RWPE2 (cell line): ENCODE measurements at regions not wholly inside any gene's neighbourhood (a gene's known extent, or its start where the extent isn't known, plus 50 kb on each side); places are given as distances from the start of the nearest gene placed in this dataset.
"Not testable (repeated sequence)": the region's sequence is repeated elsewhere in the genome, so short reads cannot be mapped to it uniquely, and the experiment has no call there.

Experiments
- ATAC-seq: fragments of 200-7000 bp; cut with Tn5 transposase; 3 replicates; pipeline ENCODE4 v1.9.1; 2021; ENCODE audit warnings: low read depth
- DNase-seq: peaks from one replicate; pipeline ENCODE4 v3.0.0-alpha.2; 2020; ENCODE audit warnings: low spot score
- H3K27ac ChIP-seq: fragments of 450-650 bp; 2 replicates; pipeline ENCODE4 v1.5.1; 2017; ENCODE audit warnings: mild to moderate bottlenecking; ENCODE audit not compliant: poor library complexity, severe bottlenecking
- H3K27me3 ChIP-seq: fragments of 250-450 bp; sonication (Bioruptor Pico); 2 replicates; pipeline ENCODE4 v1.5.1; 2021; ENCODE audit warnings: mild to moderate bottlenecking, moderate library complexity; ENCODE audit not compliant: insufficient read depth, poor library complexity, severe bottlenecking
- H3K36me3 ChIP-seq: fragments of 250-450 bp; sonication (Bioruptor Pico); 2 replicates; pipeline ENCODE4 v1.5.1; 2020; ENCODE audit warnings: low read depth, mild to moderate bottlenecking, moderate library complexity
- H3K4me1 ChIP-seq: fragments of 250-450 bp; sonication (Bioruptor Pico); 2 replicates; pipeline ENCODE4 v1.5.1; 2021; ENCODE audit warnings: mild to moderate bottlenecking, moderate library complexity; ENCODE audit not compliant: insufficient read depth, poor library complexity, severe bottlenecking
- H3K4me3 ChIP-seq: fragments of 250-450 bp; sonication (Bioruptor Pico); 2 replicates; pipeline ENCODE4 v1.5.1; 2021; ENCODE audit warnings: mild to moderate bottlenecking, moderate library complexity; ENCODE audit not compliant: severe bottlenecking
- H3K9me3 ChIP-seq: fragments of 250-450 bp; sonication (Bioruptor Pico); 2 replicates; pipeline ENCODE4 v1.5.1; 2021; ENCODE audit warnings: mild to moderate bottlenecking, moderate library complexity; ENCODE audit not compliant: severe bottlenecking
- TF ChIP-seq, protein P1 (sequence below): fragments of 450-650 bp; IDR thresholded peaks from one replicate; pipeline ENCODE4 v1.5.1; 2017; ENCODE audit warnings: mild to moderate bottlenecking, moderate library complexity; ENCODE audit not compliant: poor library complexity, severe bottlenecking

- Histone ChIP-seq H3K4me1 (no peaks in the 10 kb centered on the region), H3K9me3 (no peaks in the 10 kb centered on the region), H3K4me3 (no peak overlapping the region), H3K36me3 (no peaks in the 10 kb centered on the region), H3K27ac (no peak overlapping the region), H3K27me3 (peaks cover 7% of the 10 kb centered on the region)
- TF ChIP-seq, protein P1, sequence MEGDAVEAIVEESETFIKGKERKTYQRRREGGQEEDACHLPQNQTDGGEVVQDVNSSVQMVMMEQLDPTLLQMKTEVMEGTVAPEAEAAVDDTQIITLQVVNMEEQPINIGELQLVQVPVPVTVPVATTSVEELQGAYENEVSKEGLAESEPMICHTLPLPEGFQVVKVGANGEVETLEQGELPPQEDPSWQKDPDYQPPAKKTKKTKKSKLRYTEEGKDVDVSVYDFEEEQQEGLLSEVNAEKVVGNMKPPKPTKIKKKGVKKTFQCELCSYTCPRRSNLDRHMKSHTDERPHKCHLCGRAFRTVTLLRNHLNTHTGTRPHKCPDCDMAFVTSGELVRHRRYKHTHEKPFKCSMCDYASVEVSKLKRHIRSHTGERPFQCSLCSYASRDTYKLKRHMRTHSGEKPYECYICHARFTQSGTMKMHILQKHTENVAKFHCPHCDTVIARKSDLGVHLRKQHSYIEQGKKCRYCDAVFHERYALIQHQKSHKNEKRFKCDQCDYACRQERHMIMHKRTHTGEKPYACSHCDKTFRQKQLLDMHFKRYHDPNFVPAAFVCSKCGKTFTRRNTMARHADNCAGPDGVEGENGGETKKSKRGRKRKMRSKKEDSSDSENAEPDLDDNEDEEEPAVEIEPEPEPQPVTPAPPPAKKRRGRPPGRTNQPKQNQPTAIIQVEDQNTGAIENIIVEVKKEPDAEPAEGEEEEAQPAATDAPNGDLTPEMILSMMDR, result no peak
- DNase-seq (no peak), ATAC-seq (no peak)
Observed at GRCh38 chr3:124640635-124641306, 89.5 kb upstream of the UMPS start.

DNA sequence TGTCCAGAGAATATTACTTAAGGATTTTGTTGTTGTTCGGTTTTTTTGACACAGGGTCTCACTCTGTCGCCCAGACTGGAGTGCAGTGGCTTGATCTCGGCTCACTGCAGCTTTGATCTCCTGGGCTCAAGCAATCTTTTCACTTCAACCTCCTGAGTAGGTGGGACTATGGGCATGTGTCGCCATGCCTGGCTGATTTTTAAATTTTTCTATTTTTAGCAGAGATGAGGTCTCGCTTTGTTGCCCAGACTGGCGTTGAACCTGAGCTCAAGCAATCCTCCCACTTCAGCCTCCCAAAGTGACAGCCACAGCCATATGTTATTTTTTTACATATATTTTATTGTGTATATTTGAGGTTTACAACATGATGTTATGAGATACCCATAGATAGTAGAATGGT, 86.8 kb upstream of the UMPS start:
- H3K27me3 ChIP-seq, result peaks cover 3% of the 10 kb centered on the region
- H3K9me3 ChIP-seq, result no peaks in the 10 kb centered on the region
- H3K4me3 ChIP-seq, result no peak overlapping the region
- TF ChIP-seq, protein P1, result no peak
- ATAC-seq (no peak), DNase-seq (no peak)
- no peaks in the 10 kb centered on the region for H3K36me3 ChIP-seq
- no peaks in the 10 kb centered on the region for H3K4me1 ChIP-seq
- no peak overlapping the region for H3K27ac ChIP-seq

GRCh38 chr3:124646186-124646585, 84.1 kb upstream of the UMPS start:
- H3K4me3 ChIP-seq, H3K27me3 ChIP-seq, H3K9me3 ChIP-seq, H3K36me3 ChIP-seq, DNase-seq, H3K4me1 ChIP-seq, ATAC-seq, H3K27ac ChIP-seq: not testable (repeated sequence)

DNA sequence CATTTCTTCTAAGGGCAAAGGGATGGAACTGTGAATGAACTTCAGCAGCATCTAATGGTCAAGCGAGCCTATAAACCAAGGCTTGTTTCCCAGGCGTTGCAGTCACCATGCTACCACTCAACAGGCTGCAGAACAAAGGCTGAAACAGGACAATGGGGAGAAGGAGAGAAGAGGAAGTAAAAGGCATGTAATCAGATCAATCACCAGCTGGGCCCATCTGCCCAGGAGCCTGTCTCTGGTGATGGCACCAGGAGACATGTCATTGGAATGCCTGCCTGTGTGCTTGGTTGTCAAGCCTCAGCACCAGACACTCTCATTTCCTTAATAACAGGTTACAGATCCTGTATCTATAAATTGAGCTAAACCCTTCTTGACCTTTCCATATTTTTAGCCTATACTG, 81.7 kb upstream of the UMPS start:
- no peaks in the 10 kb centered on the region for H3K9me3 ChIP-seq
- H3K4me3 ChIP-seq, result no peak overlapping the region
- H3K4me1 ChIP-seq, result no peaks in the 10 kb centered on the region
- H3K27me3 ChIP-seq, result no peaks in the 10 kb centered on the region
- no peak overlapping the region for H3K27ac ChIP-seq
- TF ChIP-seq, protein P1, result no peak
- H3K36me3 ChIP-seq, result no peaks in the 10 kb centered on the region
- DNase-seq (no peak), ATAC-seq (no peak)

GRCh38 chr3:124650798-124651197, 79.5 kb upstream of the UMPS start:
- H3K4me1 ChIP-seq, result no peaks in the 10 kb centered on the region
- no peak overlapping the region for H3K27ac ChIP-seq
- no peak overlapping the region for H3K4me3 ChIP-seq
- ATAC-seq, result no peak
- TF ChIP-seq, protein P1, result no peak
- no peaks in the 10 kb centered on the region for H3K36me3 ChIP-seq
- H3K27me3 ChIP-seq, result no peaks in the 10 kb centered on the region
- DNase-seq, result no peak
- no peaks in the 10 kb centered on the region for H3K9me3 ChIP-seq

GRCh38 chr3:124651416-124651815, 78.8 kb upstream of the UMPS start:
- H3K9me3 ChIP-seq, H3K27me3 ChIP-seq, H3K4me3 ChIP-seq, H3K27ac ChIP-seq, H3K36me3 ChIP-seq, ATAC-seq, H3K4me1 ChIP-seq, DNase-seq: not testable (repeated sequence)
